DMS114 treated with DMSO at 0.1 percent for 48 hours (cell line): ENCODE measurements at regions not wholly inside any gene's neighbourhood (a gene's known extent, or its start where the extent isn't known, plus 50 kb on each side); places are given as distances from the start of the nearest gene placed in this dataset.
"Not testable (repeated sequence)": the region's sequence is repeated elsewhere in the genome, so short reads cannot be mapped to it uniquely, and the experiment has no call there.

ENCODE experiments used
- DNase-seq: peaks from one replicate; lab custom pipeline; 2025; ENCODE audit not compliant: unreplicated experiment; lab: John Stamatoyannopoulos, UW

GRCh38 chr7:124643311-124643811 is 122.2 kb downstream of the GPR37 start:
- DNase-seq = no peak

GRCh38 chr7:124635416-124635815 is 130.2 kb downstream of the GPR37 start:
- no peak for DNase-seq

DNA sequence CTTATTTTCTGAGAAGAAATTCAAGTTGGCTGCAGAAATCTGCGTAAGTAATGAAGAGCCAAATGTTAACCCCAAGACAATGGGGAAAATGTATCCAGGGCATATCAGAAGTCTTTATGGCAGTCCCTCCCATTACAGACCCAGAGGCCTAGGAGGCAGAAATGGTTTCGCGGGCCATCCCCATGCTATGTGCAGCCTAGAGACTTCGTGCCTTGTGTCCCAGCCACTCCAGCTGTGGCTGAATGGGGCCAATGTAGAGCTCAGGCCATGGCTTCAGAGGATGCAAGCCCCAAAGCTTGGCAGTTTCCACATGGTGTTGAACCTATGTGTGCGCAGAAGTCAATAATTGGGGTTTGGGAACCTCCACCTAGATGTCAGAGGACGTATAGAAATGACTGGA is 131.9 kb downstream of the GPR37 start:
- no peak for DNase-seq

DNA sequence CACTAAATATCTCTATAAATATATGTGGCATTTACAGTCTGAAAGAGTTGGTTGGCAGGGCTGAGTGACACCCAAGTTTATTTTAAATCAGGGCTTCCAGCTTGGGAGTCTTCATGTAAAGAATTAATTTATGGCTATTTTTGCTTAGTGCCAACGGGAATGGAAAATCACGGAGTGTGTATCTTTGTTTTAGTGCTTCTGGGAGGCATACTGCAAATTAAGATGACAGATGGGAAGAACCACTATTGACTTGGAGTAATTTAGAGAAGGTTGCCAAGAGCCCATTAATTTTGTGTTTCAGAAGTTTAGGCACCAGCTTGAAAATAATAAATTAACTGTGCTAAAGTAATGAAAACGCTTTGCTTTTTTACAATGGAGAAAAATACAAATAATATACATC is 135.2 kb downstream of the GPR37 start:
- no peak for DNase-seq

GRCh38 chr7:124618871-124619270 is 146.7 kb downstream of the GPR37 start:
- no peak for DNase-seq

GRCh38 chr7:124618051-124618450 is 147.5 kb downstream of the GPR37 start:
- DNase-seq = not testable (repeated sequence)

DNA sequence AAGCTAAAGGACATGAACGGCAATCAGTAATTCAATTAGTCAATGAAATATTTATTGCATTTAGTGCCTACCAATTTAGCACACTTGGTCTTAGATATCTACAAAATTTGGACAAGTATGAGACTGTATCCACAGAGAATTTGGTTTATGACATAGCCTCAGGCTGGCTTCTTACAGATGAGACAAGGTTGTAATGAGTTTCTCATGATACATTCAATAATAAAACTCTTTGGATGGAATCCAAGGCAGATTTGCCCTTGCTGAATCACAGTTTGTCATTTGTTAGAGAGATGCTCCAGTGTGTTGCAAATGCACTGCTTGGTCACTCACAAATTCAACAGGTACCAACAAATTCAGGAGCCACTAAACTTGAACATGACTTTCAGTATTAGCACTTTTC is 162.5 kb downstream of the GPR37 start:
- DNase-seq = no peak

- no peak for DNase-seq
Observed at GRCh38 chr7:124597509-124597908, 168.1 kb downstream of the GPR37 start.

DNA sequence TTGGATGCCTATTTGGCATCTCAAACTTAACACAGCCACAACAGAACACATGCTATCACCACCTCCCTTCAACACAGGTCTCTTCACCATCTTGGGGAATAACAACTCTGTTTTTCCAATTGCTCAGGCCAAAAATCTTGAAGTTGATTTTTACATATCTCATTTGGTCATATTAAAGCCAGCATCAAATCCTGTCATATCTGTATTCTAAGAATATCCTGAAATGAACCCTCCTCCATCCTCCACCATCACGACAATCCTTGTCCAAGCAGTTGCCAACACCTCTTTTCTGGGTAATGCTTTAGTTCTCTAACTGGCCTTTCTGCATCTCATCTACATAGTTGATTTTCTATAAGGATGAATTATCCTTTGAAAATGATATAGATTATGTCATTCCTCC is 168.7 kb downstream of the GPR37 start:
- DNase-seq = no peak

DNA sequence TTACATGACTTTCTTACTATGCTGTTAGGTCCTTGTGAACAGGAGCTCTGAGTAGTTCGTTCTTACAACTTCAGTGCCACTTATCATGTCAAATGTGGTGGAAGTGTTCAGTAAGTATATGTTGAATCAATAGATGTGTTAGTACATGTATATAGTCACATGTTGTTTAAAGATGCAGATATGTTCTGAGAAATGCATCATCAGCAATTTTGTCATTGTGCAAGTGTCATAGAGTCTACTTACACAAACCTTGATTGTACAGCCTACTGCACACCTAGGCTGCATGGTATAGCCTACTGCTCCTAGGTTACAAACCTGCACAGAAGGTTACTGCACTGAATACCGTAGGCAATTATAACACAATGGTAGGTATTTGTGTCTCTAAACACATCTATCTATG is 174.8 kb downstream of the GPR37 start:
- no peak for DNase-seq

DNA sequence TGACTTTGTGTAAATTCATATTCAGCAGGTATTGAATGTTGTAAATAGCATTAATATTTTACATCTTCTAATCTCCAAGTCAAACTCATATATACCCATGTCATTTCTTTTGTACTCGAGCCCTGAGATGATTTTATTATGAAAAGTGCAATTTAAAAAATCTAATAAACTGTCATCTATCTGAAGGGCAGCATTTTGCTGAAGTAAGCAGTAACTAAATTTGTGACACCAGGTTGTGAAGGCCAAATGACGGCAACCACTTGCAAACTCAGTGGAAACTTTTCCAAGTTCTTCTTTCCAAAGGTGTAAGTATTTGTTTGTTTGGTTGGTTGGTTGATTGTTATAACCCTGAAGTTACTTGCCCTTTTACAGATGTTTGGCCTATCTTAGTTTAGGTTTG is 188.3 kb downstream of the GPR37 start:
- no peak for DNase-seq

DNA sequence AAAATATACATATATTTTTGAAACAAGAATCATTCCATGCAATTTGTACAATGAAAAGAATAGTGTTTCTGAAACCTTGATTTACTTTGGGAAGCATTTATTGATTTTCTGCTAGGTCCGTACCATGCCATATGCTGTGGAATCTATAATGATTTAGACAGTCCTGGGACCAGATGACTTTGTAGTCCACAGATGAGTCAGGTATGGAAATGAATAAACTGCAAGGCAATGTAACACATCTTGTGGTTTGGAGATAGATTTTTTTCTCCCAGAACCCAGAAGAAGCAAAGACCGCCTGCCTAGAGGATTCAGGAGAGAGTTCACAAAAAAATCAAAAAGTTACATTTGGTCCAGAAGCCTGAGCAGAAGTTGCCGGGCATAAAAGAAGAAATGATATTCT is 190.4 kb downstream of the GPR37 start:
- no peak for DNase-seq

- no peak for DNase-seq
Observed at GRCh38 chr7:124570558-124570957, 195.0 kb downstream of the GPR37 start.

DNA sequence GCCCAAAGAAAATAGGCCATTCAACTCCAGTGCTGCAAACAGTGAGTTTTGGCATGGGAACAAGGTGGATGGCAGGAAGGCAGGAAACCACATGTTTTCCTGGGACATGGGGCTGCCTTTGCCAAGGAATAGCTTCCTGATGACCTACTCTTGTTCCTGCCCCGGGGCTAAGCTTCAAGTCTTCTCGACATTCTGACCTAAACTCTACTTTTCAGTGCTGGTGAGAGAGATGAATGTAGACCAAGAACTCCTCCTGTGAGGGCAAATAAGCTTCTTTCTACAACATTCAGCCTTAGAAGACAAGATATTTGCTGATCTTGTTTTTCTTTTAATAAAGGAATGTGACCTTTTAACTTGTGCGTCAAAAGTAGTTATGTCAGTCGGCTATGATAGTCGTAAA is 199.0 kb downstream of the GPR37 start:
- DNase-seq = no peak

GRCh38 chr7:124557587-124557986 is 208.0 kb downstream of the GPR37 start:
- no peak for DNase-seq

DNA sequence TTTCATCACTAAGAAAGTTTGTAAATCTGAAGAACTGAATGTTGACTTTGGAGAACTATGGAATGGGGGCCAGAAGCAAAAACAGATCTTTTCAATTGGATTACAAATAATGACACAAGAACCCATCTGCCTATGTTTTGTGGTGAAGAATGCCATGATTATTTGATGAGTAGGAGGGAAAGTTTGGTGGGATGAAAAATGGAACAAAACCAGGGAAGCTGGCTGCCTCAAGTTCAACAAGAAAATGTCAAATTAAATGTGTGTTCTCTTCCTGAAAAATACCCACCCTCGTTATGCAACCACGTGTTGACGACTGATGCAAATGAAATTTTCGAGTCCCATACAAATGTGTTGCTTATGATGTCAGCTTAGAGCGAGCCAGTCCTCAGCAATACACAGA is 208.5 kb downstream of the GPR37 start:
- no peak for DNase-seq

DNA sequence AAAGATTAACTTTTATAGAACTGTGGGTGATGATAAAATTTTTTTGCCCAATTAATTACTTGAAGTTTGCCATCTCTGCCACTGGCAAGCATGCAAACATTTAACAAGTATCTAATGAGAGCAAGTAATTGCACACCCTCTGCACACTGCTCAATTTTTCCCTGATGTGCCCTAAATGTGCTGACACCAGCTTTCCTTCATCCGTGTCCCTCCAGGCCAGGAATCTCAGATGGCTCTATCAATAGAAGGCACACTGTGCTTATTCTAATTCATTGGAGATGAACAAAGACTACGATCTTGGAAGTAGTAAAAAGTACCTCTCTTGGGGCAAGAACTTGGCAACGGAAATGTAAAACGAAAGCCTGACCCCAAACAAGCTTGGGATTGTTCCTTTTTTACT is 212.1 kb downstream of the GPR37 start:
- no peak for DNase-seq

DNA sequence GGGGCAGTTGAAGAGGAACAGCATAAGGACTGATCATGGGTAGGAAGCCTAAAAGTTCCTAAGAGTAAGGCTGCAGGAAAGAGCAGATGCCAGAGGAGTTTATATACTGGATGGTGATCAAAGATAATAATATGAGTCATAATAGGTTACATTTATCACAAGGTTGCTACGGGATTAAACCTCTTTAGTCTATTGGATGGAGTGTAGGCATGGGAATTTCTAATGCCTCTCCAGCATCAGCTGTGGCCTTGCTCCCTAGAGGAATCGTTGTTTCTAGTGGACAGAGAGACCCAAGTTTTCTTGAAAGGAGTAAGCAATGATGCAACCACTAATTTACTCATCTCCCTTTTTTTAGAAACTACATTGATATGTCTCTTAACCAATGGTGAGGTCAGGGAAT is 213.4 kb downstream of the GPR37 start:
- no peak for DNase-seq

GRCh38 chr7:124550036-124550435 is 215.6 kb downstream of the GPR37 start:
- DNase-seq = no peak

DNA sequence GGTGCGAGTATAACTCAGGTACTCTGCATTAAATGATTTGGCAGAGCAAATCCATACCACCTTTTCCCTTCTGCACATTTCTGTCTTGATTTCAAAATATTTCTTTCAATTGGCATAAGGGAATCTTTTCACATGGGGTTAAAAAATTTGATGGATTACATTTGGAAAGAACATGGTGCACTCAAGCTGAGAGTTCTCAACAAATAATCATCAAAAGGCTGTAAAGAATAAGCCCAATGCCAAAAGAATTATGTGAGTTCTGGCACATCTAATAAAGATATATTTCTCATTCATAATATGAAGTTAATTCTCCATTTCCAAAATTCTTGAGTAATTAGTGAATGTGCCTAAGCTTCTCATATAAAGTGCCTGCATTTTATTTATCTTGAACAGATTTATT is 223.1 kb downstream of the GPR37 start:
- no peak for DNase-seq

GRCh38 chr7:124536156-124536762 is 229.3 kb downstream of the GPR37 start:
- DNase-seq = no peak

- DNase-seq = no peak
Observed at GRCh38 chr7:124532166-124532565, 233.4 kb downstream of the GPR37 start.

- DNase-seq = no peak
Observed at GRCh38 chr7:124516911-124517310, 248.7 kb downstream of the GPR37 start.
